Mesenchymal stem cell (in vitro differentiated cells and primary cell): ENCODE measurements at regions not wholly inside any gene's neighbourhood (a gene's known extent, or its start where the extent isn't known, plus 50 kb on each side); places are given as distances from the start of the nearest gene placed in this dataset.

Experiments
- DNase-seq: peaks from one replicate; pipeline ENCODE4 v3.0.0-alpha.2; 2013
- H2AFZ ChIP-seq: one replicate; pipeline ENCODE4 v1.6.1; 2013; ENCODE audit warnings: low read depth, mild to moderate bottlenecking, control low read depth, inconsistent platforms, low read length, moderate library complexity
- H2AK5ac ChIP-seq: 2 replicates; pipeline ENCODE4 v1.6.1; 2013; ENCODE audit warnings: low read length, moderate library complexity, mild to moderate bottlenecking, inconsistent platforms; ENCODE audit not compliant: severe bottlenecking
- H2BK120ac ChIP-seq: one replicate; pipeline ENCODE4 v1.6.1; 2013; ENCODE audit warnings: low read depth, mild to moderate bottlenecking, inconsistent platforms, low read length, moderate library complexity
- H2BK12ac ChIP-seq, 2 experiments: one replicate each; pipeline ENCODE4 v1.6.1; 2013; ENCODE audit warnings: inconsistent platforms in 2 of 2, low read length in 2 of 2, mild to moderate bottlenecking in 2 of 2, moderate library complexity in 2 of 2, control low read depth in 1 of 2
- H2BK15ac ChIP-seq: one replicate; pipeline ENCODE4 v1.6.1; 2013; ENCODE audit warnings: mild to moderate bottlenecking, low read depth, inconsistent platforms; ENCODE audit not compliant: poor library complexity, severe bottlenecking
- H2BK5ac ChIP-seq: 2 replicates; pipeline ENCODE4 v1.6.1; 2013; ENCODE audit warnings: low read depth, mild to moderate bottlenecking, low read length, control low read depth, inconsistent platforms; ENCODE audit not compliant: poor library complexity, severe bottlenecking
- H3K14ac ChIP-seq, 2 experiments: one replicate each; pipeline ENCODE4 v1.6.1; 2013; ENCODE audit warnings: inconsistent platforms in 2 of 2, low read length in 2 of 2, control low read depth in 1 of 2, mild to moderate bottlenecking in 1 of 2, moderate library complexity in 1 of 2
- H3K18ac ChIP-seq, 2 experiments: one replicate each; pipeline ENCODE4 v1.6.1; 2013; ENCODE audit warnings: inconsistent platforms in 2 of 2, low read length in 2 of 2, control low read depth in 1 of 2, low read depth in 1 of 2, mild to moderate bottlenecking in 1 of 2
- H3K23ac ChIP-seq, 2 experiments: one replicate each; pipeline ENCODE4 v1.6.1; 2013; ENCODE audit warnings: inconsistent platforms in 2 of 2, low read length in 2 of 2, mild to moderate bottlenecking in 2 of 2, moderate library complexity in 2 of 2, control low read depth in 1 of 2
- H3K27ac ChIP-seq: 2 replicates; pipeline ENCODE4 v1.5.1; 2013; ENCODE audit warnings: mild to moderate bottlenecking, moderate library complexity, low read length, control low read depth, inconsistent platforms; ENCODE audit not compliant: poor library complexity, severe bottlenecking
- H3K27me3 ChIP-seq, 2 experiments: 2 replicates each; pipeline versions ENCODE4 v1.6.1 to v1.7.0; 2013; ENCODE audit warnings: low read length in 2 of 2, mild to moderate bottlenecking in 2 of 2, moderate library complexity in 2 of 2, control low read depth in 1 of 2, inconsistent platforms in 1 of 2; ENCODE audit not compliant: control insufficient read depth in 1 of 2, insufficient read depth in 1 of 2
- H3K36me3 ChIP-seq, 2 experiments: 2 replicates each; pipeline versions ENCODE4 v1.6.1 to v1.7.0; 2013; ENCODE audit warnings: low read length in 2 of 2, control low read depth in 1 of 2, inconsistent platforms in 1 of 2, low read depth in 1 of 2, mild to moderate bottlenecking in 1 of 2; ENCODE audit not compliant: insufficient read depth in 2 of 2, control insufficient read depth in 1 of 2
- H3K4ac ChIP-seq, 2 experiments: one replicate each; pipeline ENCODE4 v1.6.1; 2013; ENCODE audit warnings: inconsistent platforms in 2 of 2, low read length in 2 of 2, mild to moderate bottlenecking in 2 of 2, moderate library complexity in 2 of 2, control low read depth in 1 of 2, low read depth in 1 of 2
- H3K4me1 ChIP-seq: 2 replicates; pipeline ENCODE4 v1.6.1; 2013; ENCODE audit warnings: low read depth, low read length, control low read depth; ENCODE audit not compliant: control insufficient read depth, insufficient read depth
- H3K4me2 ChIP-seq: 2 replicates; pipeline ENCODE4 v1.6.1; 2013; ENCODE audit warnings: low read length, mild to moderate bottlenecking, inconsistent platforms; ENCODE audit not compliant: poor library complexity, severe bottlenecking
- H3K4me3 ChIP-seq, 2 experiments: 2 replicates each; pipeline versions ENCODE4 v1.5.1 to v1.7.0; 2013; ENCODE audit warnings: low read length in 2 of 2, mild to moderate bottlenecking in 2 of 2, control low read depth in 1 of 2, low read depth in 1 of 2; ENCODE audit not compliant: insufficient read depth in 1 of 2
- H3K79me1 ChIP-seq: replicated peaks from 2 replicates; pipeline ENCODE4 v1.6.1; 2013; ENCODE audit warnings: mild to moderate bottlenecking, control low read depth, low read length, inconsistent platforms; ENCODE audit not compliant: poor library complexity, severe bottlenecking
- H3K9ac ChIP-seq: 2 replicates; pipeline ENCODE4 v1.7.0; 2013; ENCODE audit warnings: mild to moderate bottlenecking, low read length, moderate library complexity
- H3K9me3 ChIP-seq: 2 replicates; pipeline ENCODE4 v1.7.0; 2013; ENCODE audit warnings: mild to moderate bottlenecking, low read length; ENCODE audit not compliant: control insufficient read depth
- H4K8ac ChIP-seq: one replicate; pipeline ENCODE4 v1.6.1; 2013; ENCODE audit warnings: inconsistent platforms, mild to moderate bottlenecking, low read length, moderate library complexity
- H4K91ac ChIP-seq: one replicate; pipeline ENCODE4 v1.6.1; 2013; ENCODE audit warnings: mild to moderate bottlenecking, low read length, inconsistent platforms
- WGBS: methylation state at CpG from one replicate; pipeline ENCODE4 v1.1.7; 2013; ENCODE audit warnings: mixed read lengths; 5-methylcytosine and 5-hydroxymethylcytosine counted together

- Histone ChIP-seq H2BK15ac (no peak overlapping the region), H3K79me1 (no peaks in the 10 kb centered on the region), H3K4me2 (no peak overlapping the region), H3K27me3 (no peaks in the 10 kb centered on the region), H2AK5ac (no peak overlapping the region), H2BK12ac (no peak overlapping the region), H3K9me3 (no peaks in the 10 kb centered on the region), H2BK5ac (no peak overlapping the region), H4K91ac (no peak overlapping the region), H3K14ac (no peak overlapping the region), H2BK120ac (no peak overlapping the region), H3K4ac (no peak overlapping the region), H3K4me3 (no peak overlapping the region), H3K18ac (no peak overlapping the region), H3K36me3 (no peaks in the 10 kb centered on the region), H4K8ac (no peak overlapping the region), H3K9ac (no peak overlapping the region), H3K27ac (no peak overlapping the region), H2AFZ (no peak overlapping the region), H3K23ac (no peak overlapping the region), H3K4me1 (no peaks in the 10 kb centered on the region)
- peak; percentile 51 for DNase-seq
- WGBS = 21% methylated on average over 8 of the region's 8 CpGs
Measured at GRCh38 chr6:14046476-14047068, 71.0 kb upstream of the CD83 start.

DNA sequence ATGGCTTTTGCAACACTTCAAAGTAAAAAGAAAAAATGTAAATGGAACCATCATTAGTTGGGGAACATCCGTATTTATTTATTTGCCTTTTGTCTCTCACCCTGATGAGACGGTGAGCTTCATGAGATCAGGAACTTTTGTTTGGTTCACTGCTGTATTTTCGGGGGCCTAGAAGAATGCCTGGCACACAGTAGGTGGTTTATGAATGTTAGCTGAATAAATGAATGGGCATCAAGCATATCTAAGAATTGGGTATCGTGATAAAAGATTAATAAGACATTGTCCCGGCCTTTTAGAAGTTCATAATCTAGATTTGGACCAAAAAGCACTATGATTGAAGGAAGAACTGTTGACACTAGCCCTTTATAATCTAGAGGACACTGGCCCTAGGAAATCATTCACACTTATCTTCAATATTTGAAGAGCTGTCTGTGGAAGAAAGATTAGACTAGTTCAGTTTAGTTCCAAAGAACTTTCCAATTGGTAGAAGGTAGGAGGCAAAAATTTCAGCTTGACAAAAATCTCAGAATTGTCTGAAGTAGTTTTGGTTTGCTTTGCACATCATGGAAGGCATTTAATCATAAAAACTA, 70.3 kb upstream of the CD83 start:
- 77% methylated on average over 4 of the region's 5 CpGs for WGBS
- no peak overlapping the region for H3K4me2 ChIP-seq
- no peaks in the 10 kb centered on the region for H3K4me1 ChIP-seq
- H4K8ac ChIP-seq = no peak overlapping the region
- H2BK5ac ChIP-seq = no peak overlapping the region
- no peak overlapping the region for H3K14ac ChIP-seq
- no peak overlapping the region for H2BK12ac ChIP-seq
- H3K4ac ChIP-seq = no peak overlapping the region
- no peak overlapping the region for H3K18ac ChIP-seq
- no peak overlapping the region for H3K9ac ChIP-seq
- H2AFZ ChIP-seq = no peak overlapping the region
- H2AK5ac ChIP-seq = no peak overlapping the region
- no peak for DNase-seq
- no peak overlapping the region for H3K23ac ChIP-seq
- no peak overlapping the region for H3K27ac ChIP-seq
- no peak overlapping the region for H3K4me3 ChIP-seq
- no peaks in the 10 kb centered on the region for H3K79me1 ChIP-seq
- H3K27me3 ChIP-seq = no peaks in the 10 kb centered on the region
- H2BK15ac ChIP-seq = no peak overlapping the region
- no peak overlapping the region for H4K91ac ChIP-seq
- no peaks in the 10 kb centered on the region for H3K9me3 ChIP-seq
- no peaks in the 10 kb centered on the region for H3K36me3 ChIP-seq
- no peak overlapping the region for H2BK120ac ChIP-seq

- Histone ChIP-seq H3K27me3 (no peaks in the 10 kb centered on the region), H4K91ac (no peak overlapping the region), H2AK5ac (no peak overlapping the region), H3K4me3 (no peak overlapping the region), H3K4ac (no peak overlapping the region), H2BK5ac (no peak overlapping the region), H3K9me3 (no peaks in the 10 kb centered on the region), H4K8ac (no peak overlapping the region), H3K9ac (no peak overlapping the region), H2BK12ac (no peak overlapping the region), H3K79me1 (no peaks in the 10 kb centered on the region), H3K27ac (no peak overlapping the region), H3K4me1 (no peaks in the 10 kb centered on the region), H3K14ac (no peak overlapping the region), H2AFZ (no peak overlapping the region), H3K23ac (no peak overlapping the region), H2BK15ac (no peak overlapping the region), H2BK120ac (no peak overlapping the region), H3K36me3 (no peaks in the 10 kb centered on the region), H3K4me2 (no peak overlapping the region), H3K18ac (no peak overlapping the region)
- no peak for DNase-seq
- 86% methylated on average over 3 of the region's 3 CpGs for WGBS
Measured at GRCh38 chr6:14048837-14049236, 68.7 kb upstream of the CD83 start.

- H3K79me1 ChIP-seq = no peaks in the 10 kb centered on the region
- H2BK120ac ChIP-seq = no peak overlapping the region
- no peak overlapping the region for H4K91ac ChIP-seq
- H3K14ac ChIP-seq = no peak overlapping the region
- no peak overlapping the region for H2AFZ ChIP-seq
- no peak overlapping the region for H3K18ac ChIP-seq
- DNase-seq = no peak
- no peak overlapping the region for H2AK5ac ChIP-seq
- H4K8ac ChIP-seq = no peak overlapping the region
- H2BK15ac ChIP-seq = no peak overlapping the region
- no peak overlapping the region for H2BK12ac ChIP-seq
- no peak overlapping the region for H3K27ac ChIP-seq
- no peak overlapping the region for H3K4me3 ChIP-seq
- H3K27me3 ChIP-seq = no peaks in the 10 kb centered on the region
- H3K9me3 ChIP-seq = no peaks in the 10 kb centered on the region
- H3K4ac ChIP-seq = no peak overlapping the region
- H3K9ac ChIP-seq = no peak overlapping the region
- no peaks in the 10 kb centered on the region for H3K36me3 ChIP-seq
- H3K4me1 ChIP-seq = no peaks in the 10 kb centered on the region
- no peak overlapping the region for H2BK5ac ChIP-seq
- H3K23ac ChIP-seq = no peak overlapping the region
- no peak overlapping the region for H3K4me2 ChIP-seq
- WGBS = 76% methylated on average over 1 of the region's 2 CpGs
Measured at GRCh38 chr6:14051355-14051754, 66.2 kb upstream of the CD83 start.
